Neural cell (in vitro differentiated cells): ENCODE measurements at regions not wholly inside any gene's neighbourhood (a gene's known extent, or its start where the extent isn't known, plus 50 kb on each side); places are given as distances from the start of the nearest gene placed in this dataset.

Source experiments
- CTCF ChIP-seq: fragments of 450-650 bp; IDR thresholded peaks from 2 replicates; pipeline ENCODE4 v1.5.1; 2014; ENCODE audit warnings: antibody characterized with exemption, mild to moderate bottlenecking, moderate library complexity; ENCODE audit not compliant: poor library complexity, severe bottlenecking
- EP300 ChIP-seq: fragments of 450-650 bp; conservative IDR thresholded peaks from 2 replicates; pipeline ENCODE4 v1.6.1; 2014; ENCODE audit warnings: antibody characterized with exemption, mild to moderate bottlenecking, moderate library complexity; ENCODE audit not compliant: poor library complexity, severe bottlenecking
- EZH2 ChIP-seq: fragments of 200-600, 300-800 bp; shearing (Covaris generic), sonication (generic); IDR thresholded peaks from 2 replicates; pipeline ENCODE4 v1.6.1; 2014; ENCODE audit warnings: antibody characterized with exemption, low read length, borderline replicate concordance, mild to moderate bottlenecking; ENCODE audit not compliant: insufficient read depth, poor library complexity, severe bottlenecking
- MXI1 ChIP-seq: fragments of 450-650 bp; conservative IDR thresholded peaks from 2 replicates; pipeline ENCODE4 v1.6.1; 2014; ENCODE audit warnings: antibody characterized with exemption, mild to moderate bottlenecking; ENCODE audit not compliant: poor library complexity, severe bottlenecking
- POLR2AphosphoS5 ChIP-seq: IDR thresholded peaks from 2 replicates; pipeline ENCODE4 v1.6.1; 2012
- RAD21 ChIP-seq: fragments of 450-650 bp; conservative IDR thresholded peaks from 2 replicates; pipeline ENCODE4 v1.6.1; 2014; ENCODE audit warnings: antibody characterized with exemption, mild to moderate bottlenecking, moderate library complexity
- REST ChIP-seq: IDR thresholded peaks from 2 replicates; pipeline ENCODE4 v1.6.1; 2012; ENCODE audit warnings: borderline replicate concordance
- SMC3 ChIP-seq: fragments of 450-650 bp; conservative IDR thresholded peaks from 2 replicates; pipeline ENCODE4 v1.6.1; 2014; ENCODE audit warnings: antibody characterized with exemption, mild to moderate bottlenecking, moderate library complexity; ENCODE audit not compliant: poor library complexity
- TAF1 ChIP-seq: IDR thresholded peaks from 2 replicates; pipeline ENCODE4 v1.6.1; 2012; ENCODE audit warnings: low read depth

- no peak for TF ChIP-seq CTCF
- TF ChIP-seq POLR2AphosphoS5: no peak
- TF ChIP-seq EP300: no peak
- no peak for TF ChIP-seq EZH2
- no peak for TF ChIP-seq REST
- TF ChIP-seq TAF1: no peak
- TF ChIP-seq MXI1: no peak
- no peak for TF ChIP-seq RAD21
- no peak for TF ChIP-seq SMC3
Measured at GRCh38 chr11:130720232-130721022, 195.9 kb downstream of the SNX19 start.
